ENCODE measurements at regions not wholly inside any gene's neighbourhood (a gene's known extent, or its start where the extent isn't known, plus 50 kb on each side); places are given as distances from the start of the nearest gene placed in this dataset.

DNA sequence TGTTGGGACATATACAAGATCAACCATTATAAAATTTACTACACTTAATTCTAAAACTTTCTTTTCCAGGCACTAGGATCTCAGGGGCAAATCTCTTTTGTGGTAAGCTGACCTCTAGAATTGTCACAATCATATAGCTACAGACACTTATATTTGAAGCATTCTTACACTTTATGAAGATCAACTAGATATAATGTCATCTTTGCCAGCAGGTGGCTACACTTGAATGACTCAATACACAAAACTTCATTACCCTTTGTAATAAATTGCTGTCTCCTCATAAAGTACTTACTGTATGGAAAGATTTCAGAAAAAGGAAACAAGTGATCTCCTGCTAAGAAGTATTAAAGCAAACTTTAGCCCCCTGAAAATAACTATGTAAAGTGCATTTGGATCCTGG is 77.8 kb downstream of the RDH14 start:
- Mint-ChIP-seq H3K9me3 (ENCODE audit: insufficient read depth) (no peaks in the 10 kb centered on the region), H3K4me3 (no peak overlapping the region), H3K4me1 (no peaks in the 10 kb centered on the region), H3K27me3 (peaks cover 3% of the 10 kb centered on the region), H3K27ac (no peak overlapping the region)
- Histone ChIP-seq H3K36me3 (replicated peaks in 1 of 2; ENCODE audit: control extremely low read depth in 1 of 2, control insufficient read depth in 1 of 2, extremely low read depth in 1 of 2, insufficient read depth in 2 of 2, low read length in 1 of 2) (no peaks in the 10 kb centered on the region), H3K4me3 (ENCODE audit: control extremely low read depth in 1 of 5, extremely low read depth in 1 of 5, insufficient read depth in 1 of 5, low read depth in 2 of 5, low read length in 4 of 5) (no peak overlapping the region), H3K27ac (ENCODE audit: low read length in 2 of 2) (no peak overlapping the region), H3K9ac (ENCODE audit: low read length) (no peak overlapping the region), H3K4me2 (replicated peaks; ENCODE audit: low read depth, low read length, poor library complexity, severe bottlenecking) (no peak overlapping the region), H3K9me3 (ENCODE audit: control extremely low read depth in 1 of 3, control insufficient read depth in 2 of 3, insufficient read depth in 1 of 3, low read length in 2 of 3) (no peaks in the 10 kb centered on the region), H4K20me1 (ENCODE audit: control insufficient read depth, insufficient read depth, low read length, poor library complexity, severe bottlenecking) (no peaks in the 10 kb centered on the region), H3K79me2 (ENCODE audit: control insufficient read depth, insufficient read depth, low read length) (no peaks in the 10 kb centered on the region), H3K4me1 (ENCODE audit: control insufficient read depth in 2 of 2, insufficient read depth in 2 of 2, low read length in 2 of 2) (no peaks in the 10 kb centered on the region), H3K27me3 (replicated peaks in 1 of 4; ENCODE audit: control extremely low read depth in 1 of 4, control insufficient read depth in 3 of 4, insufficient read depth in 4 of 4, low read length in 3 of 4) (no peaks in the 10 kb centered on the region), H2AFZ (ENCODE audit: insufficient read depth, low read depth, low read length, poor library complexity, severe bottlenecking) (no peak overlapping the region)
- DNase-seq (no peak), ATAC-seq (ENCODE audit: low read depth) (no peak)
- ChIA-PET CTCF (no interaction called here), POLR2A (no interaction called here)
- TF ChIP-seq EZH2 (IDR thresholded peaks at IDR 0.05; ENCODE audit: borderline replicate concordance, insufficient read depth, low read depth, low read length, poor library complexity, severe bottlenecking): no peak
- TF ChIP-seq, protein P1, sequence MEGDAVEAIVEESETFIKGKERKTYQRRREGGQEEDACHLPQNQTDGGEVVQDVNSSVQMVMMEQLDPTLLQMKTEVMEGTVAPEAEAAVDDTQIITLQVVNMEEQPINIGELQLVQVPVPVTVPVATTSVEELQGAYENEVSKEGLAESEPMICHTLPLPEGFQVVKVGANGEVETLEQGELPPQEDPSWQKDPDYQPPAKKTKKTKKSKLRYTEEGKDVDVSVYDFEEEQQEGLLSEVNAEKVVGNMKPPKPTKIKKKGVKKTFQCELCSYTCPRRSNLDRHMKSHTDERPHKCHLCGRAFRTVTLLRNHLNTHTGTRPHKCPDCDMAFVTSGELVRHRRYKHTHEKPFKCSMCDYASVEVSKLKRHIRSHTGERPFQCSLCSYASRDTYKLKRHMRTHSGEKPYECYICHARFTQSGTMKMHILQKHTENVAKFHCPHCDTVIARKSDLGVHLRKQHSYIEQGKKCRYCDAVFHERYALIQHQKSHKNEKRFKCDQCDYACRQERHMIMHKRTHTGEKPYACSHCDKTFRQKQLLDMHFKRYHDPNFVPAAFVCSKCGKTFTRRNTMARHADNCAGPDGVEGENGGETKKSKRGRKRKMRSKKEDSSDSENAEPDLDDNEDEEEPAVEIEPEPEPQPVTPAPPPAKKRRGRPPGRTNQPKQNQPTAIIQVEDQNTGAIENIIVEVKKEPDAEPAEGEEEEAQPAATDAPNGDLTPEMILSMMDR (IDR thresholded peaks at IDR 0.05): no peak
- intact Hi-C loops (cut with micrococcal nuclease): no loop called here

GRCh38 chr2:18479947-18480369 is 80.5 kb downstream of the RDH14 start:
- no peak for DNase-seq
- TF ChIP-seq, protein P1 (IDR thresholded peaks at IDR 0.05): no peak
- TF ChIP-seq EZH2 (IDR thresholded peaks at IDR 0.05; ENCODE audit: borderline replicate concordance, insufficient read depth, low read depth, low read length, poor library complexity, severe bottlenecking): no peak
- Mint-ChIP-seq H3K4me3 (no peak overlapping the region), H3K9me3 (ENCODE audit: insufficient read depth) (no peaks in the 10 kb centered on the region), H3K27me3 (peaks cover 7% of the 10 kb centered on the region), H3K4me1 (no peaks in the 10 kb centered on the region), H3K27ac (no peak overlapping the region)
- Histone ChIP-seq H3K27me3 (replicated peaks in 1 of 4; ENCODE audit: control extremely low read depth in 1 of 4, control insufficient read depth in 3 of 4, insufficient read depth in 4 of 4, low read length in 3 of 4) (no peaks in the 10 kb centered on the region), H3K4me3 (ENCODE audit: control extremely low read depth in 1 of 5, extremely low read depth in 1 of 5, insufficient read depth in 1 of 5, low read depth in 2 of 5, low read length in 4 of 5) (no peak overlapping the region), H3K4me1 (ENCODE audit: control insufficient read depth in 2 of 2, insufficient read depth in 2 of 2, low read length in 2 of 2) (no peaks in the 10 kb centered on the region), H3K9me3 (ENCODE audit: control extremely low read depth in 1 of 3, control insufficient read depth in 2 of 3, insufficient read depth in 1 of 3, low read length in 2 of 3) (no peaks in the 10 kb centered on the region), H2AFZ (ENCODE audit: insufficient read depth, low read depth, low read length, poor library complexity, severe bottlenecking) (no peak overlapping the region), H3K4me2 (replicated peaks; ENCODE audit: low read depth, low read length, poor library complexity, severe bottlenecking) (no peak overlapping the region), H3K79me2 (ENCODE audit: control insufficient read depth, insufficient read depth, low read length) (no peaks in the 10 kb centered on the region), H3K9ac (ENCODE audit: low read length) (no peak overlapping the region), H4K20me1 (ENCODE audit: control insufficient read depth, insufficient read depth, low read length, poor library complexity, severe bottlenecking) (no peaks in the 10 kb centered on the region), H3K27ac (ENCODE audit: low read length in 2 of 2) (no peak overlapping the region), H3K36me3 (replicated peaks in 1 of 2; ENCODE audit: control extremely low read depth in 1 of 2, control insufficient read depth in 1 of 2, extremely low read depth in 1 of 2, insufficient read depth in 2 of 2, low read length in 1 of 2) (no peaks in the 10 kb centered on the region)
- ChIA-PET POLR2A (no interaction called here), CTCF (no interaction called here)
- intact Hi-C loops (cut with micrococcal nuclease): no loop called here
- no peak for ATAC-seq (ENCODE audit: low read depth)
- WGBS (ENCODE audit: insufficient coverage): no CpG with 5 or more reads among the region's 3 CpGs

All from B cell (primary cell).